ENCODE measurements at regions not wholly inside any gene's neighbourhood (a gene's known extent, or its start where the extent isn't known, plus 50 kb on each side); places are given as distances from the start of the nearest gene placed in this dataset.
"Not testable (repeated sequence)": the region's sequence is repeated elsewhere in the genome, so short reads cannot be mapped to it uniquely, and the experiment has no call there.

DNA sequence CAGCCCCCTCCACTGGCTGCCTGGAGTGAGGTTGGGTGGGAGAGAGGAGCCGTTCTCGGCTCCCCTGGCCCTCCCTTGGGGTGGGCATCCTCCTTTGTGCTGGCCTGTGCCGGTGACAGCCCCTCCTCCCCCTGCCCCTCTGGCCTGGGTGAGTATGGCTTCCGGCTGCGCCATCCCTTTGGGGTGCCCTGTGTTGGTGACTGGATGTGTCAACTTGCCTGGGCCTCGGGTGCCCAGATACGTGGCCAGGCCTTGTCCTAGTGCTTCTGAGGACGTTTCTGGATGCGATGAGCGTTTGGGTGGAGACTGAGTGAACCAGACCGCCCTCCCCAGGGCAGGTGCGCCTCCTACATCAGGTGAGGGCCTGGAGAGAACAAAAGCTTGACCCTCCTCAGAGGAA lies 59.7 kb downstream of the PLXNA1 start:
- DNase-seq (peak; percentile 55), ATAC-seq (no peak)
- intact Hi-C loops (cut with DNase I) = no loop called here
- Histone ChIP-seq H3K9me3 (no peaks in the 10 kb centered on the region), H3K27ac (peak overlapping the region; percentile 42), H3K4me1 (peaks cover 14% of the 10 kb centered on the region), H3K4me3 (no peak overlapping the region), H3K36me3 (no peaks in the 10 kb centered on the region), H3K27me3 (no peaks in the 10 kb centered on the region)
- TF ChIP-seq, protein P1, sequence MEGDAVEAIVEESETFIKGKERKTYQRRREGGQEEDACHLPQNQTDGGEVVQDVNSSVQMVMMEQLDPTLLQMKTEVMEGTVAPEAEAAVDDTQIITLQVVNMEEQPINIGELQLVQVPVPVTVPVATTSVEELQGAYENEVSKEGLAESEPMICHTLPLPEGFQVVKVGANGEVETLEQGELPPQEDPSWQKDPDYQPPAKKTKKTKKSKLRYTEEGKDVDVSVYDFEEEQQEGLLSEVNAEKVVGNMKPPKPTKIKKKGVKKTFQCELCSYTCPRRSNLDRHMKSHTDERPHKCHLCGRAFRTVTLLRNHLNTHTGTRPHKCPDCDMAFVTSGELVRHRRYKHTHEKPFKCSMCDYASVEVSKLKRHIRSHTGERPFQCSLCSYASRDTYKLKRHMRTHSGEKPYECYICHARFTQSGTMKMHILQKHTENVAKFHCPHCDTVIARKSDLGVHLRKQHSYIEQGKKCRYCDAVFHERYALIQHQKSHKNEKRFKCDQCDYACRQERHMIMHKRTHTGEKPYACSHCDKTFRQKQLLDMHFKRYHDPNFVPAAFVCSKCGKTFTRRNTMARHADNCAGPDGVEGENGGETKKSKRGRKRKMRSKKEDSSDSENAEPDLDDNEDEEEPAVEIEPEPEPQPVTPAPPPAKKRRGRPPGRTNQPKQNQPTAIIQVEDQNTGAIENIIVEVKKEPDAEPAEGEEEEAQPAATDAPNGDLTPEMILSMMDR (IDR thresholded peaks at IDR 0.05) = no peak

DNA sequence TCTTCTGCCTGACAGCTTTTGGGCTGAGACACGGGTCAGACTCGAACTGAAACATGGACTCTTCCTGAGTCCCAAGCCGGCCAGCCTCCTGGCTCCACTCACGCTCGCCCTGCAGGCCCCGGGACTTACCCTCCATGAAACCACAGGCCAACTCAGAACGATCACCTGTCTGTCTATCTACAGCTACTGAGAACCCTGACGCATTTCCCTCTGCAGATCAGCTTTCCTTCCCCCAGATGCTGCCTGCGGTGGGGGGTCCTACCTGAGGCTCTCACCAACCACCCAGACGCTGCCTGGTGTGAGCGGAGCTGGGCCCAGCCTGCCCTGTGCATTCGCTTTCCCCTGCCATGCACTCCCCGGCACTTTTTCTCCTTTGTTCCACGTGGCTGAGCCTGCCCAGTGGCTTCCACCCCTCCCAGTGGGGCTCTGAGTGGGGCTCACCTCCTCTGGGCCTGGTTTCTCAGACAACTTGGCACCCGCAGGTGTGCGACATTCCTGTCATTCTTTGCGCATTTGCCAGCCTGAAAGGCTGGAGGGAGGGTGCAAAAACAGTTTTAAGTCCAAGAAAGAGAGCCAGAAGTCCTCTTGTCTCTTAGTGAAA lies 60.2 kb downstream of the PLXNA1 start:
- Histone ChIP-seq H3K36me3 (no peaks in the 10 kb centered on the region), H3K4me3 (no peak overlapping the region), H3K27ac (peak overlapping the region; percentile 53), H3K4me1 (peaks cover 14% of the 10 kb centered on the region), H3K9me3 (no peaks in the 10 kb centered on the region), H3K27me3 (no peaks in the 10 kb centered on the region)
- intact Hi-C loops (cut with DNase I) = no loop called here
- DNase-seq = peak; percentile 84
- ATAC-seq = peak; percentile 87
- TF ChIP-seq, protein P1 (IDR thresholded peaks at IDR 0.05) = no peak

DNA sequence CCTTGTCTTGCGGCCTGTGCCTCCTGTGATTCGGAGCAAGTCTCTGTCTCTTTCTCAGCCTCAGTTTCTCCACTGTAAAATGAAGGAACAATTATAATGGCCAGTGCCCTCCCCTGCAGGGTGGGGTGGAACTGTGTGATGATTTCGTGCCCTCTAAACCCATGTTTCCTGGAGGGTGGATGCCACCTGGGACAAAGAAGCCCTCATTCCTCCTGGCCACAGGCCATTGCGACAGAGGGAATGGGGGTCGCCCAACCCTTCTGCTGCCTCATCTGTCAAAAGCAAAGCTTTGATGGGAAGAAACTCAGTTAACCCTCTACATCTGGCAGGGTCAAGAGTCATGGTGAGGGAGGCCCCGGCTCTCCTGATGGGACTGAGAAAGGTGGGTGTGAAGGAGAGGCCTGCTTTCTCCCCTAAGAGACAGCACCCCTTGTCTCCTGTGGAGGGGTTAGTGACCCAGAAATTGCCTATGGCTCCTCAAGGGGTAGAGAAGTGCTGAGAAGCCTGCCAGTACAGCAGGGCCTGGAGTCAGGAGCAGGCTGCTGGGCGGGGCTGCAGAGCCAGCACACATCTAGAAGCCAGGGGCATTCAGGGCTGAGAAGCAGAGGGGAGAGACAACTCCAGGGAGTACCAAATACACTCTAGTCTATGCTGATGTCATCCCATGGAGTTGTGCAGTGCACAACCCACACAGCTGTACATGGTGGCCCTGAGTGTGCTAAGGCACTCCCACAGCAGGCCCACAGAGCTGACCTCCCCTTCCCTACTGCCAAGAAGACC lies 61.0 kb downstream of the PLXNA1 start:
- H3K36me3 ChIP-seq = no peaks in the 10 kb centered on the region
- TF ChIP-seq, protein P1 (IDR thresholded peaks at IDR 0.05) = no peak
- H3K27ac ChIP-seq = peak overlapping the region; percentile 53
- H3K4me3 ChIP-seq = no peak overlapping the region
- DNase-seq (peak; percentile 43), ATAC-seq (peak; percentile 41)
- H3K27me3 ChIP-seq = no peaks in the 10 kb centered on the region
- H3K9me3 ChIP-seq = no peaks in the 10 kb centered on the region
- intact Hi-C loops (cut with DNase I) = no loop called here
- H3K4me1 ChIP-seq = peaks cover 14% of the 10 kb centered on the region

DNA sequence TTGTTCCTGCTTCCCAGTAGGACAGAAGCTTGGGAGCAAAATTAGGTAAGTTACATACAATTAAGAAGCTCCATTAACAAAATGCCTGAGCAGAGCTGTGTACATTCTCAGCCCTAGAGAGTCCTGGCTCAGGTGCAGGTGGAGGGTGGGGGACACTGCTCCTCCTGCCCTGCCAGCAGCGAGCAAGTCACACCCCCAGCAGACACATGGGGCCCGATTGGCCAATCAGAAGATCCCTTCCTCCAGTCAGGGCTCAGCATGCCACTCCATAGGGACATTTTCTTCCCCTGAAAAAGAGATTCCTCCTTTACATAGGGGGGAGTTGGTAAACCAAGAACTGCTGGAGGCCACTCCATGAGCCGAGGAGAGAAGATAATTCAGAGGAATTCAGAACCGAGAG lies 62.1 kb downstream of the PLXNA1 start:
- ATAC-seq = peak; percentile 88
- intact Hi-C loops (cut with DNase I) = no loop called here

DNA sequence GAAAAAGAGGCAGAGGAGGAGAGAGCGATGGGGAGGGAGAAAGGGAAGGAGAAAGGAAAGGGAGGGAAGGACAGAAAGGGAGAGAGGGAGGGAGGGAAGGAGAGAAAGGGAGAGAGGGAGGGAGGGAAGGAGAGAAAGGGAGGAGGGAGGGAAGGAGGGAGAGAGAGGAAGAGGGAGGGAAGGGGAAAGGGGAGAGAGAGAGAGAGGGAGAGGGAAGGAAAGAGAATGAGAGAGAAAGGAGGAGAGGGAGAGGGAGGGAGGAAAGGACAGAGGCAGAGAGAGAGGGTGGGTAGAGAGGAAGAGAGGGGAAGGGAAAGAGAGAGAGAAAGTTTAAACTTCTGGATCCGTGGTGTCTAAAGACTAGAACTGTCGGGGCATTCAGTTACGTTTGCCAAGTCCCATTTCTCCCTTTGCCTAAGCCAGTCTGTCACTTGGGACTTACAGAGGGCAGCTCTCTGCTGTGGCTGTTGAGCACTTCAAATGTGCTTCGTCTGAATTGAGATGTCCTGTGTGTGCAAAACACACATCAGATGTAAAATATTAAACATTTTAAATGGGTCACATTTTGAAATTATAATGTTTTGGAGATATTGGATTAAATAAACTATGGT lies 62.6 kb downstream of the PLXNA1 start:
- intact Hi-C loops (cut with DNase I) = no loop called here
- no peak for ATAC-seq
- H3K27me3 ChIP-seq = no peaks in the 10 kb centered on the region
- no peak overlapping the region for H3K4me3 ChIP-seq
- no peaks in the 10 kb centered on the region for H3K36me3 ChIP-seq
- no peaks in the 10 kb centered on the region for H3K9me3 ChIP-seq
- peaks cover 14% of the 10 kb centered on the region for H3K4me1 ChIP-seq
- no peak for DNase-seq
- no peak overlapping the region for H3K27ac ChIP-seq
- TF ChIP-seq, protein P1 (IDR thresholded peaks at IDR 0.05) = no peak

More for the DNA sequence above, 62.1 kb downstream of the PLXNA1 start:
- Histone ChIP-seq H3K4me1 (peaks cover 14% of the 10 kb centered on the region), H3K9me3 (no peaks in the 10 kb centered on the region), H3K27me3 (no peaks in the 10 kb centered on the region), H3K27ac (no peak overlapping the region), H3K4me3 (no peak overlapping the region), H3K36me3 (no peaks in the 10 kb centered on the region)
- DNase-seq = peak; percentile 76
- TF ChIP-seq, protein P1 (IDR thresholded peaks at IDR 0.05) = no peak

DNA sequence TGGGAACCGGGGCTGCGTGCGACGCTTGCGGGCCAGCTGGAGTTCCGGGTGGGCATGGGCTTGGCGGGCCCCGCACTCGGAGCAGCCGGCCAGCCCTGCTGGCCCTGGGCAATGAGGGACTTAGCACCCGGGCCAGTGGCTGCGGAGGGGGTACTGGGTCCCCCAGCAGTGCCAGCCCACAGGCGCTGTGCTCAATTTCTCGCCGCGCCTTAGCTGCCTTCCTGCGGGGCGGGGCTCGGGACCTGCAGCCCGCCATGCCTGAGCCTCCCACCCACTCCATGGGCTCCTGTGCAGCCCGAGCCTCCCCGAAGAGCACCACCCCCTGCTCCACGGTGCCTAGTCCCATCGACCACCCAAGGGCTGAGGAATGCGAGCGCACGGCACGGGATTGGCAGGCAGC lies 63.8 kb downstream of the PLXNA1 start:
- H3K4me1 ChIP-seq = peaks cover 14% of the 10 kb centered on the region
- DNase-seq = peak; percentile 48
- H3K9me3 ChIP-seq; H3K4me3 ChIP-seq; H3K36me3 ChIP-seq; intact Hi-C loops (cut with DNase I); H3K27ac ChIP-seq; H3K27me3 ChIP-seq; ATAC-seq: not testable (repeated sequence)
